HEK293 (cell line): ENCODE measurements at regions not wholly inside any gene's neighbourhood (a gene's known extent, or its start where the extent isn't known, plus 50 kb on each side); places are given as distances from the start of the nearest gene placed in this dataset.

ENCODE experiments used
- CTCF ChIP-seq: fragments of 450-650 bp; formaldehyde crosslinking; IDR thresholded peaks from 2 replicates; pipeline ENCODE4 v1.5.1; 2016; ENCODE audit warnings: missing biosample characterization, missing genetic modification characterization
- KLF10 ChIP-seq: fragments of 450-650 bp; IDR thresholded peaks from 2 replicates; pipeline ENCODE4 v1.5.1; 2018; ENCODE audit warnings: missing biosample characterization, mild to moderate bottlenecking, missing genetic modification characterization
- PRDM2 ChIP-seq: fragments of 450-650 bp; formaldehyde crosslinking; IDR thresholded peaks from 2 replicates; pipeline ENCODE4 v1.5.1; 2016; ENCODE audit warnings: missing biosample characterization, missing genetic modification characterization, borderline replicate concordance
- REST ChIP-seq: fragments of 450-650 bp; formaldehyde crosslinking; IDR thresholded peaks from 2 replicates; pipeline ENCODE4 v1.5.1; 2016; ENCODE audit warnings: missing biosample characterization, missing genetic modification characterization
- TSHZ1 ChIP-seq: fragments of 450-650 bp; formaldehyde crosslinking; IDR thresholded peaks from 2 replicates; pipeline ENCODE4 v1.5.1; 2016; ENCODE audit warnings: missing biosample characterization, missing genetic modification characterization, borderline replicate concordance
- ZFP3 ChIP-seq: fragments of 450-650 bp; formaldehyde crosslinking; IDR thresholded peaks from 2 replicates; pipeline ENCODE4 v1.5.1; 2016; ENCODE audit warnings: low read depth, missing biosample characterization, missing genetic modification characterization
- ZNF18 ChIP-seq: fragments of 450-650 bp; formaldehyde crosslinking; IDR thresholded peaks from 2 replicates; pipeline ENCODE4 v1.5.1; 2016; ENCODE audit warnings: missing biosample characterization, missing genetic modification characterization
- ZNF23 ChIP-seq: fragments of 450-650 bp; formaldehyde crosslinking; IDR thresholded peaks from 2 replicates; pipeline ENCODE4 v1.5.1; 2016; ENCODE audit warnings: missing biosample characterization, missing genetic modification characterization, borderline replicate concordance
- ZNF280D ChIP-seq: fragments of 450-650 bp; formaldehyde crosslinking; IDR thresholded peaks from 2 replicates; pipeline ENCODE4 v1.5.1; 2016; ENCODE audit warnings: missing biosample characterization, missing genetic modification characterization
- ZNF560 ChIP-seq: fragments of 450-650 bp; formaldehyde crosslinking; IDR thresholded peaks from 2 replicates; pipeline ENCODE4 v1.5.1; 2017; ENCODE audit warnings: missing biosample characterization, missing genetic modification characterization, borderline replicate concordance
- ZNF670 ChIP-seq: fragments of 450-650 bp; formaldehyde crosslinking; IDR thresholded peaks from 2 replicates; pipeline ENCODE4 v1.5.1; 2016; ENCODE audit warnings: missing biosample characterization, missing genetic modification characterization, low read depth
- TF ChIP-seq, protein P1 (sequence below): fragments of 450-650 bp; formaldehyde crosslinking; IDR thresholded peaks from 2 replicates; pipeline ENCODE4 v1.5.1; 2016; ENCODE audit warnings: missing biosample characterization, missing genetic modification characterization, low read depth

DNA sequence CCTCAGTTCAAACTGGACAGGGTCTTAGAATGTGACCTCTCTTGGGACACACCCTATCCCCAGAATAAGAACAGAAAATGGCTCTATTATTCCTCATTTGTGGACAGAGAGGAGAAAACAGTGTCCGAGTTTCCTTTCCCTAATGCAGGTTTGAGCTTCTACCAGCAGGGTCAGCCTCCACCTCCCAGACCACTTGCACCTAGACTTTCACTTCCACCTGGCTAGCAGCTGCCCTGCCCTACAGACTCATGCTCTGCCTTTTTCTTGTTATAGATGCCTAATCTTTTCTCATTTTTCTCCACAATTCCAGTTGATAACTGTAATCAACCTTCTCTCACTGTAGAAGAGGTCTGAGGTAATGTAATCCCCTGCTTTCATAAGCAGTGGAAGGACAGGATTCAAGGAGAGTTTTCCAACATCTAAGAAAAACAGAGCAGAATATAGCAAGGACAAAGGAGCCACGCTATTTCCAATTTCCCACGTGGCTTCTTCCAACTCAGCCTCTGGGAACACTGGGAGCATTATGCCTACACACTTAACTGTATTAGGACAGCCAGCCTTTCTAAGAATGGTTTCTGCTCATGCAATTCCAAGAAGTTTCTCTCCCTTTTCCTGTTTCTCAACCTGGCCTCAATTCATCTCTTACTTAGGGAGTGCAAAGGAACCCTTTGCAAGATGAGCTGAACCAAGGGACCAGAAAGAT lies 239.8 kb downstream of the BCL11A start:
- TF ChIP-seq, protein P1, sequence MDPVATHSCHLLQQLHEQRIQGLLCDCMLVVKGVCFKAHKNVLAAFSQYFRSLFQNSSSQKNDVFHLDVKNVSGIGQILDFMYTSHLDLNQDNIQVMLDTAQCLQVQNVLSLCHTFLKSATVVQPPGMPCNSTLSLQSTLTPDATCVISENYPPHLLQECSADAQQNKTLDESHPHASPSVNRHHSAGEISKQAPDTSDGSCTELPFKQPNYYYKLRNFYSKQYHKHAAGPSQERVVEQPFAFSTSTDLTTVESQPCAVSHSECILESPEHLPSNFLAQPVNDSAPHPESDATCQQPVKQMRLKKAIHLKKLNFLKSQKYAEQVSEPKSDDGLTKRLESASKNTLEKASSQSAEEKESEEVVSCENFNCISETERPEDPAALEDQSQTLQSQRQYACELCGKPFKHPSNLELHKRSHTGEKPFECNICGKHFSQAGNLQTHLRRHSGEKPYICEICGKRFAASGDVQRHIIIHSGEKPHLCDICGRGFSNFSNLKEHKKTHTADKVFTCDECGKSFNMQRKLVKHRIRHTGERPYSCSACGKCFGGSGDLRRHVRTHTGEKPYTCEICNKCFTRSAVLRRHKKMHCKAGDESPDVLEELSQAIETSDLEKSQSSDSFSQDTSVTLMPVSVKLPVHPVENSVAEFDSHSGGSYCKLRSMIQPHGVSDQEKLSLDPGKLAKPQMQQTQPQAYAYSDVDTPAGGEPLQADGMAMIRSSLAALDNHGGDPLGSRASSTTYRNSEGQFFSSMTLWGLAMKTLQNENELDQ (tag by site-specific recombination), result no peak
- TF ChIP-seq ZNF670 (tag by site-specific recombination), result no peak
- no peak for TF ChIP-seq ZNF18
- TF ChIP-seq PRDM2, result no peak
- TF ChIP-seq ZNF23 (tag by site-specific recombination), result no peak
- no peak for TF ChIP-seq CTCF (tag by site-specific recombination)
- TF ChIP-seq ZNF280D (tag by site-specific recombination), result no peak
- no peak for TF ChIP-seq KLF10 (tag by site-specific recombination)
- no peak for TF ChIP-seq ZNF560 (tag by site-specific recombination)
- TF ChIP-seq REST, result no peak
- no peak for TF ChIP-seq TSHZ1 (tag by site-specific recombination)
- no peak for TF ChIP-seq ZFP3 (tag by site-specific recombination)
